ENCODE measurements at regions not wholly inside any gene's neighbourhood (a gene's known extent, or its start where the extent isn't known, plus 50 kb on each side); places are given as distances from the start of the nearest gene placed in this dataset.
A peak's percentile ranks its signal among the peaks of the same experiment; 100 is the strongest.

- POLR2A ChIA-PET, result no interaction called here
- WGBS (ENCODE audit: missing lambda C conversion rate), result 80% methylated on average over 1 of the region's 1 CpG
- Histone ChIP-seq H3K9me3 (no peaks in the 10 kb centered on the region), H3K27ac (no peak overlapping the region), H3K4me1 (no peaks in the 10 kb centered on the region), H3K4me3 (no peak overlapping the region), H3K4me2 (no peak overlapping the region)
- CTCF ChIA-PET, result interaction anchor here (0.8 to 1.2 kb wide), 2 partner anchors 24 to 119 kb away, joined by 3 read pairs; no protein-coding TSS in a partner anchor
- TF ChIP-seq POLR2A (IDR thresholded peaks at IDR 0.05; ENCODE audit: low read length) (no peak), FOXS1 (CRISPR knock-in tag; IDR thresholded peaks at IDR 0.05) (no peak), SMC3 (IDR thresholded peaks at IDR 0.05) (no peak), EHMT2 (IDR thresholded peaks at IDR 0.05; ENCODE audit: low read depth) (no peak)
- ATAC-seq (no peak), DNase-seq (ENCODE audit: low read depth in 1 of 2, low spot score in 1 of 2) (no peak), FAIRE-seq (no peak)
Measured at GRCh38 chr17:63106050-63106449, 140.0 kb downstream of the TANC2 start.

GRCh38 chr17:63109661-63110060, 143.6 kb downstream of the TANC2 start:
- 67% methylated on average over 2 of the region's 2 CpGs for WGBS (ENCODE audit: missing lambda C conversion rate)
- Histone ChIP-seq H3K27ac (no peak overlapping the region), H3K4me3 (no peak overlapping the region), H3K4me1 (no peaks in the 10 kb centered on the region), H3K4me2 (no peak overlapping the region), H3K9me3 (no peaks in the 10 kb centered on the region)
- ChIA-PET CTCF (interaction anchor here (1.1 to 1.2 kb wide), 2 partner anchors 28 to 297 kb away, joined by 3 to 4 read pairs; no protein-coding TSS in a partner anchor), POLR2A (no interaction called here)
- no peak for DNase-seq (ENCODE audit: low read depth in 1 of 2, low spot score in 1 of 2)
- FAIRE-seq, result no peak
- TF ChIP-seq KDM1A (IDR thresholded peaks at IDR 0.05; ENCODE audit: low read depth) (no peak), NPAS2 (CRISPR knock-in tag; IDR thresholded peaks at IDR 0.05; ENCODE audit: borderline replicate concordance) (no peak), JUN (IDR thresholded peaks at IDR 0.05) (no peak), EHF (CRISPR knock-in tag; IDR thresholded peaks at IDR 0.05) (no peak), PHF8 (IDR thresholded peaks at IDR 0.05; ENCODE audit: borderline replicate concordance, low read depth) (no peak), FOXS1 (CRISPR knock-in tag; IDR thresholded peaks at IDR 0.05) (no peak), HEYL (CRISPR knock-in tag; IDR thresholded peaks at IDR 0.05) (no peak)
- ATAC-seq, result no peak

DNA sequence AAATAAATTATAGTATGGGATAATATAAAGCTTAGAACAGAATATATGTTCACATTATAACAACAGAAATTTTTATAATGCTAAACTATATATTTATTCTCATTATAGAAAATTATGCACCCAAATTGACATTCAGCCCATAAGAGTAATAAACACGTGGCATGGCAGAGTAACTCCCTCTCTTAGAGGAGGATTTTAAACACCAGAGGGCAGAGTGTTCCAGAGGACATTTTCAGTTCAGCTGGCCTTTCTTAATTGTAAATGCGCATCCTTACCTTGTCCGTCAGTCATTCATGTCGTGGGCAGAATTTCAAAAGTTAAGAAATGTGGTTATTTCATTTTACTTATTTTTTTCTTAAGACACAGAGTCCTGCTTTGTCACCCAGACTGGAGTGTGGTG, 147.1 kb downstream of the TANC2 start:
- Histone ChIP-seq H3K4me2 (no peak overlapping the region), H3K9me3 (no peaks in the 10 kb centered on the region), H3K4me3 (no peak overlapping the region), H3K4me1 (no peaks in the 10 kb centered on the region), H3K27ac (no peak overlapping the region)
- ATAC-seq, result peak in 1 of 2 experiments; percentile 62; a peak in 2 of 6 replicates
- 85% methylated on average over 4 of the region's 4 CpGs for WGBS (ENCODE audit: missing lambda C conversion rate)
- ChIA-PET CTCF (interaction anchor here (0.9 to 1.2 kb wide), 3 partner anchors 13 to 50 kb away, joined by 3 read pairs; no protein-coding TSS in a partner anchor), POLR2A (no interaction called here)
- TF ChIP-seq, protein P1, sequence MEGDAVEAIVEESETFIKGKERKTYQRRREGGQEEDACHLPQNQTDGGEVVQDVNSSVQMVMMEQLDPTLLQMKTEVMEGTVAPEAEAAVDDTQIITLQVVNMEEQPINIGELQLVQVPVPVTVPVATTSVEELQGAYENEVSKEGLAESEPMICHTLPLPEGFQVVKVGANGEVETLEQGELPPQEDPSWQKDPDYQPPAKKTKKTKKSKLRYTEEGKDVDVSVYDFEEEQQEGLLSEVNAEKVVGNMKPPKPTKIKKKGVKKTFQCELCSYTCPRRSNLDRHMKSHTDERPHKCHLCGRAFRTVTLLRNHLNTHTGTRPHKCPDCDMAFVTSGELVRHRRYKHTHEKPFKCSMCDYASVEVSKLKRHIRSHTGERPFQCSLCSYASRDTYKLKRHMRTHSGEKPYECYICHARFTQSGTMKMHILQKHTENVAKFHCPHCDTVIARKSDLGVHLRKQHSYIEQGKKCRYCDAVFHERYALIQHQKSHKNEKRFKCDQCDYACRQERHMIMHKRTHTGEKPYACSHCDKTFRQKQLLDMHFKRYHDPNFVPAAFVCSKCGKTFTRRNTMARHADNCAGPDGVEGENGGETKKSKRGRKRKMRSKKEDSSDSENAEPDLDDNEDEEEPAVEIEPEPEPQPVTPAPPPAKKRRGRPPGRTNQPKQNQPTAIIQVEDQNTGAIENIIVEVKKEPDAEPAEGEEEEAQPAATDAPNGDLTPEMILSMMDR (IDR thresholded peaks at IDR 0.05), result peak; percentile 39
- peak; percentile 23 to 43; a peak in 2 of 5 replicates for TF ChIP-seq RAD21 (conservative IDR thresholded peaks at IDR 0.05 in 1 of 2, IDR thresholded peaks at IDR 0.05 in 1 of 2)
- no peak for TF ChIP-seq HOXA7 (CRISPR knock-in tag; IDR thresholded peaks at IDR 0.05)
- TF ChIP-seq SMC3 (IDR thresholded peaks at IDR 0.05), result peak; percentile 42
- no peak for TF ChIP-seq SREBF2 (IDR thresholded peaks at IDR 0.05)
- TF ChIP-seq EHMT2 (IDR thresholded peaks at IDR 0.05; ENCODE audit: low read depth), result no peak
- peak in 1 of 2 experiments; percentile 22 for DNase-seq (ENCODE audit: low read depth in 1 of 2, low spot score in 1 of 2)
- FAIRE-seq, result no peak

DNA sequence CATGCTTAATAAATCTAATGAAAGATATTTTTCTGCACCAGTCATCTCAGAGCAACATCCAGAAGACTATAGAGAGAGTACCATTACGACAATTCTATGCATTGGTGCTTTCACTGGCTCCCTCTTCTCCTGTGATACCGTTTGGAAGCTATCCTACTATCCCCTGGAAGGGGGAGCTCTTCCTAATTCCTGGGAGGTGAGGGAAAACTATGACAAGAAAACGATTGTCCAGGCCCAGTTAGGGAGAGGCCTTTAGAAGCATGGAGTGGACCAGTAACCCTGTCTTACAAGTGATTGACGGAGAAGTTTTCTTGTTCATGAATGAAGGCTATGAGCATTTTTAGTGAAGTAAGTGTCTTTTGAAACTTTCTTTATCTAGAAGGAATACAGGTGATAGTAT, 150.2 kb downstream of the TANC2 start:
- CTCF ChIA-PET, result interaction anchor here (1.2 to 1.6 kb wide), 3 partner anchors 11 to 290 kb away, joined by 3 to 4 read pairs (median 3); no protein-coding TSS in a partner anchor
- TF ChIP-seq SMC3 (IDR thresholded peaks at IDR 0.05), result 0 out of 3 replicates have a peak, but pooled peaks have one; percentile 8
- TF ChIP-seq SREBF2 (IDR thresholded peaks at IDR 0.05), result no peak
- TF ChIP-seq FOXS1 (CRISPR knock-in tag; IDR thresholded peaks at IDR 0.05), result no peak
- peak in 1 of 2 experiments; percentile 31; a peak in 1 of 5 replicates for TF ChIP-seq RAD21 (conservative IDR thresholded peaks at IDR 0.05 in 1 of 2, IDR thresholded peaks at IDR 0.05 in 1 of 2)
- TF ChIP-seq, protein P1 (IDR thresholded peaks at IDR 0.05), result peak; percentile 36
- no peaks in the 10 kb centered on the region for H3K4me1 ChIP-seq
- FAIRE-seq (peak; percentile 59), ATAC-seq (peak; percentile 88 to 89), DNase-seq (ENCODE audit: low read depth in 1 of 2, low spot score in 1 of 2) (peak; percentile 38 to 40)
- WGBS (ENCODE audit: missing lambda C conversion rate), result 53% methylated on average over 4 of the region's 4 CpGs
- POLR2A ChIA-PET, result interaction anchor here (0.6 kb wide), 1 partner anchor 112 kb away, joined by 5 read pairs; no protein-coding TSS in a partner anchor
- no peak overlapping the region for H3K4me2 ChIP-seq
- no peak overlapping the region for H3K27ac ChIP-seq
- H3K9me3 ChIP-seq, result no peaks in the 10 kb centered on the region
- no peak overlapping the region for H3K4me3 ChIP-seq

Data from A549 (cell line).